ENCODE measurements at regions not wholly inside any gene's neighbourhood (a gene's known extent, or its start where the extent isn't known, plus 50 kb on each side); places are given as distances from the start of the nearest gene placed in this dataset.

GRCh38 chr6:15978426-15978825 lies 150.5 kb upstream of the MYLIP start:
- Histone ChIP-seq H4K8ac (ENCODE audit: low read depth, low read length) (no peak overlapping the region), H3K36me3 (ENCODE audit: control insufficient read depth in 1 of 2, insufficient read depth in 2 of 2, low read length in 2 of 2) (no peaks in the 10 kb centered on the region), H3K18ac (ENCODE audit: low read length) (no peak overlapping the region), H3K27me3 (ENCODE audit: insufficient read depth, low read length) (no peaks in the 10 kb centered on the region), H2AK5ac (ENCODE audit: low read length) (no peak overlapping the region), H4K12ac (ENCODE audit: low read depth, low read length) (no peak overlapping the region), H2BK12ac (ENCODE audit: low read length) (no peak overlapping the region), H3K79me2 (ENCODE audit: control insufficient read depth, insufficient read depth, low read length, poor library complexity) (no peaks in the 10 kb centered on the region), H2BK5ac (ENCODE audit: low read depth, low read length, poor library complexity) (no peak overlapping the region), H3K23ac (ENCODE audit: low read length) (no peak overlapping the region), H3K9me3 (ENCODE audit: insufficient read depth, low read depth, low read length) (peaks cover 4% of the 10 kb centered on the region), H3K14ac (ENCODE audit: low read length) (no peak overlapping the region), H3K27ac (ENCODE audit: low read depth, low read length) (no peak overlapping the region), H2AFZ (ENCODE audit: insufficient read depth, low read length, poor library complexity) (no peak overlapping the region), H3K9ac (ENCODE audit: low read length) (no peak overlapping the region), H4K91ac (ENCODE audit: low read depth, low read length) (no peak overlapping the region), H3K4me2 (ENCODE audit: low read length) (no peak overlapping the region), H2BK120ac (ENCODE audit: insufficient read depth, low read length, poor library complexity) (no peak overlapping the region), H3K4ac (ENCODE audit: low read depth, low read length) (no peak overlapping the region), H3K4me3 (ENCODE audit: low read depth, low read length) (no peak overlapping the region), H3K4me1 (ENCODE audit: control insufficient read depth in 1 of 2, insufficient read depth in 2 of 2, low read length in 2 of 2) (no peaks in the 10 kb centered on the region), H3K79me1 (ENCODE audit: low read length) (no peaks in the 10 kb centered on the region)
- no peak for DNase-seq

- Histone ChIP-seq H3K23ac (ENCODE audit: low read length) (no peak overlapping the region), H3K79me1 (ENCODE audit: low read length) (no peaks in the 10 kb centered on the region), H3K4me1 (ENCODE audit: control insufficient read depth in 1 of 2, insufficient read depth in 2 of 2, low read length in 2 of 2) (no peaks in the 10 kb centered on the region), H3K14ac (ENCODE audit: low read length) (no peak overlapping the region), H2BK5ac (ENCODE audit: low read depth, low read length, poor library complexity) (no peak overlapping the region), H3K9me3 (ENCODE audit: insufficient read depth, low read depth, low read length) (peaks cover 2% of the 10 kb centered on the region), H4K91ac (ENCODE audit: low read depth, low read length) (no peak overlapping the region), H3K4me2 (ENCODE audit: low read length) (no peak overlapping the region), H3K4me3 (ENCODE audit: low read depth, low read length) (no peak overlapping the region), H3K18ac (ENCODE audit: low read length) (no peak overlapping the region), H3K9ac (ENCODE audit: low read length) (no peak overlapping the region), H2AK5ac (ENCODE audit: low read length) (no peak overlapping the region), H3K27ac (ENCODE audit: low read depth, low read length) (no peak overlapping the region), H2BK12ac (ENCODE audit: low read length) (no peak overlapping the region), H3K79me2 (ENCODE audit: control insufficient read depth, insufficient read depth, low read length, poor library complexity) (no peaks in the 10 kb centered on the region), H3K27me3 (ENCODE audit: insufficient read depth, low read length) (no peaks in the 10 kb centered on the region), H3K4ac (ENCODE audit: low read depth, low read length) (no peak overlapping the region), H2BK120ac (ENCODE audit: insufficient read depth, low read length, poor library complexity) (no peak overlapping the region), H4K12ac (ENCODE audit: low read depth, low read length) (no peak overlapping the region), H2AFZ (ENCODE audit: insufficient read depth, low read length, poor library complexity) (no peak overlapping the region), H3K36me3 (ENCODE audit: control insufficient read depth in 1 of 2, insufficient read depth in 2 of 2, low read length in 2 of 2) (no peaks in the 10 kb centered on the region), H4K8ac (ENCODE audit: low read depth, low read length) (no peak overlapping the region)
- no CpG with 5 or more reads among the region's 2 CpGs for WGBS (ENCODE audit: extremely low coverage, insufficient coverage, insufficient read length)
- DNase-seq: no peak
Observed at GRCh38 chr6:15977050-15977449, 151.8 kb upstream of the MYLIP start.

GRCh38 chr6:15974817-15975216 lies 154.1 kb upstream of the MYLIP start:
- WGBS (ENCODE audit: extremely low coverage, insufficient coverage, insufficient read length): no CpG with 5 or more reads among the region's 2 CpGs
- no peaks in the 10 kb centered on the region for H3K27me3 ChIP-seq (ENCODE audit: insufficient read depth, low read length)

DNA sequence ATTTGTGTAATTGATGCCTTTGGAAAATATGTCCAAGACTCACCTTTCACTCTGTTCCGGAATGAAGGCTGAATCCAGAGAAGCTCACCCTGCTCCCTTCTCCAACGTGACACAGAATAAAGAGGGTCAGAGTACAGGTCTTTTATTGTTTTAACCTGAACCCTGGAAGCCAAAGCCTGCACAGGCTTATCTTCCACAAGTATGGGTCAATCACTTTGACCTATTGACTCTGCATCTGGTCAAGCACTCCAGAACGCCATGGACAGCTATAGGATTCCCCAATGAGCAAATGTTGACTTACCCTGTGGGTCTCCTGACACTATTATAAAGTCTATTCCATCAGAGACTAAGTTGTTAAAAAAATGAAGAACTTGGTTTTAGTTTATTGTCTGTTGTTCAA lies 158.4 kb upstream of the MYLIP start:
- no peak overlapping the region for H2BK120ac ChIP-seq (ENCODE audit: insufficient read depth, low read length, poor library complexity)
- no peak overlapping the region for H3K4ac ChIP-seq (ENCODE audit: low read depth, low read length)
- no peak overlapping the region for H3K23ac ChIP-seq (ENCODE audit: low read length)
- no peak overlapping the region for H3K4me2 ChIP-seq (ENCODE audit: low read length)
- no peak overlapping the region for H2AK5ac ChIP-seq (ENCODE audit: low read length)
- H3K27ac ChIP-seq (ENCODE audit: low read depth, low read length): no peak overlapping the region
- no peak overlapping the region for H3K9ac ChIP-seq (ENCODE audit: low read length)
- no CpG with 5 or more reads among the region's 3 CpGs for WGBS (ENCODE audit: extremely low coverage, insufficient coverage, insufficient read length)
- no peak overlapping the region for H4K8ac ChIP-seq (ENCODE audit: low read depth, low read length)
- no peaks in the 10 kb centered on the region for H3K79me2 ChIP-seq (ENCODE audit: control insufficient read depth, insufficient read depth, low read length, poor library complexity)
- no peak overlapping the region for H2BK12ac ChIP-seq (ENCODE audit: low read length)
- H3K79me1 ChIP-seq (ENCODE audit: low read length): peaks cover 4% of the 10 kb centered on the region
- no peaks in the 10 kb centered on the region for H3K36me3 ChIP-seq (ENCODE audit: control insufficient read depth in 1 of 2, insufficient read depth in 2 of 2, low read length in 2 of 2)
- H2BK5ac ChIP-seq (ENCODE audit: low read depth, low read length, poor library complexity): no peak overlapping the region
- no peak overlapping the region for H3K18ac ChIP-seq (ENCODE audit: low read length)
- H3K14ac ChIP-seq (ENCODE audit: low read length): no peak overlapping the region
- DNase-seq: no peak
- H2AFZ ChIP-seq (ENCODE audit: insufficient read depth, low read length, poor library complexity): no peak overlapping the region
- H4K91ac ChIP-seq (ENCODE audit: low read depth, low read length): no peak overlapping the region
- peaks cover 2% of the 10 kb centered on the region for H3K9me3 ChIP-seq (ENCODE audit: insufficient read depth, low read depth, low read length)
- H3K27me3 ChIP-seq (ENCODE audit: insufficient read depth, low read length): no peaks in the 10 kb centered on the region
- H4K12ac ChIP-seq (ENCODE audit: low read depth, low read length): no peak overlapping the region
- peaks cover 6 to 8% of the 10 kb centered on the region in 2 experiments for H3K4me1 ChIP-seq (ENCODE audit: control insufficient read depth in 1 of 2, insufficient read depth in 2 of 2, low read length in 2 of 2)
- H3K4me3 ChIP-seq (ENCODE audit: low read depth, low read length): no peak overlapping the region

More at GRCh38 chr6:15974817-15975216, 154.1 kb upstream of the MYLIP start:
- Histone ChIP-seq H3K4ac (ENCODE audit: low read depth, low read length) (no peak overlapping the region), H4K91ac (ENCODE audit: low read depth, low read length) (no peak overlapping the region), H2BK12ac (ENCODE audit: low read length) (no peak overlapping the region), H2BK120ac (ENCODE audit: insufficient read depth, low read length, poor library complexity) (no peak overlapping the region), H2AFZ (ENCODE audit: insufficient read depth, low read length, poor library complexity) (no peak overlapping the region), H3K14ac (ENCODE audit: low read length) (no peak overlapping the region), H3K79me2 (ENCODE audit: control insufficient read depth, insufficient read depth, low read length, poor library complexity) (no peaks in the 10 kb centered on the region), H3K9me3 (ENCODE audit: insufficient read depth, low read depth, low read length) (peaks cover 2% of the 10 kb centered on the region), H3K9ac (ENCODE audit: low read length) (no peak overlapping the region), H3K36me3 (ENCODE audit: control insufficient read depth in 1 of 2, insufficient read depth in 2 of 2, low read length in 2 of 2) (no peaks in the 10 kb centered on the region), H4K8ac (ENCODE audit: low read depth, low read length) (no peak overlapping the region), H3K23ac (ENCODE audit: low read length) (no peak overlapping the region), H4K12ac (ENCODE audit: low read depth, low read length) (no peak overlapping the region), H2AK5ac (ENCODE audit: low read length) (no peak overlapping the region), H3K79me1 (ENCODE audit: low read length) (no peaks in the 10 kb centered on the region), H3K27ac (ENCODE audit: low read depth, low read length) (no peak overlapping the region), H2BK5ac (ENCODE audit: low read depth, low read length, poor library complexity) (no peak overlapping the region), H3K4me1 (ENCODE audit: control insufficient read depth in 1 of 2, insufficient read depth in 2 of 2, low read length in 2 of 2) (peaks cover 0 to 3% of the 10 kb centered on the region in 2 experiments), H3K4me2 (ENCODE audit: low read length) (no peak overlapping the region), H3K4me3 (ENCODE audit: low read depth, low read length) (no peak overlapping the region), H3K18ac (ENCODE audit: low read length) (no peak overlapping the region)
- no peak for DNase-seq
